WTC11 (cell line): ENCODE measurements at regions not wholly inside any gene's neighbourhood (a gene's known extent, or its start where the extent isn't known, plus 50 kb on each side); places are given as distances from the start of the nearest gene placed in this dataset.

Experiments used
- ATAC-seq: fragments of 200-7000 bp; cut with Tn5 transposase; 2 replicates; pipeline ENCODE4 v1.10.0; 2021; ENCODE audit warnings: mild to moderate bottlenecking, moderate library complexity
- CTCF ChIA-PET: fragments of 300-600 bp; sonication (Branson Sonifier 250); formaldehyde crosslinking; loops from one replicate; lab custom pipeline; 2021; ENCODE audit warnings: antibody characterized with exemption; lab: Charles Lee
- POLR2A ChIA-PET: fragments of 350-600 bp; sonication (Branson Sonifier 250); formaldehyde crosslinking; loops from one replicate; lab custom pipeline; 2021; ENCODE audit warnings: antibody characterized with exemption; lab: Charles Lee
- DNase-seq: peaks from one replicate; pipeline ENCODE4 v3.0.0; 2021; ENCODE audit warnings: low spot score
- H3K27ac Mint-ChIP-seq: 2 replicates; pipeline ENCODE4 v1.8.0; 2021; ENCODE audit warnings: mixed read lengths
- H3K27me3 Mint-ChIP-seq: 2 replicates; pipeline ENCODE4 v1.8.0; 2021; ENCODE audit warnings: low read depth, mild to moderate bottlenecking, moderate library complexity, mixed read lengths
- H3K36me3 Mint-ChIP-seq: 2 replicates; pipeline ENCODE4 v1.8.0; 2021; ENCODE audit warnings: mixed read lengths
- H3K4me1 Mint-ChIP-seq: 2 replicates; pipeline ENCODE4 v1.8.0; 2022; ENCODE audit warnings: mixed read lengths
- H3K4me3 Mint-ChIP-seq: 2 replicates; pipeline ENCODE4 v1.8.0; 2021; ENCODE audit warnings: mild to moderate bottlenecking, moderate library complexity, mixed read lengths
- H3K9me3 Mint-ChIP-seq: 2 replicates; pipeline ENCODE4 v1.8.0; 2021; ENCODE audit warnings: mixed read lengths
- ATF1 ChIP-seq: sonication (generic); formaldehyde crosslinking; IDR thresholded peaks from 2 replicates; pipeline ENCODE4 v1.8.1; 2023; ENCODE audit warnings: mild to moderate bottlenecking, moderate library complexity, missing genetic modification reagents
- CDX4 ChIP-seq: fragments of 250-450 bp; sonication (Bioruptor Pico); IDR thresholded peaks from 2 replicates; pipeline ENCODE4 v1.9.0; 2021; ENCODE audit warnings: moderate library complexity, mild to moderate bottlenecking, inconsistent platforms, borderline replicate concordance
- E2F1 ChIP-seq: sonication (generic); formaldehyde crosslinking; IDR thresholded peaks from 2 replicates; pipeline ENCODE4 v1.8.0; 2022; ENCODE audit warnings: mild to moderate bottlenecking, missing genetic modification reagents
- FOXJ3 ChIP-seq: sonication (generic); formaldehyde crosslinking; IDR thresholded peaks from 2 replicates; pipeline ENCODE4 v1.9.0; 2021; ENCODE audit warnings: missing genetic modification reagents, mild to moderate bottlenecking, borderline replicate concordance
- NFE2L1 ChIP-seq: sonication (generic); formaldehyde crosslinking; IDR thresholded peaks from 2 replicates; pipeline ENCODE4 v1.8.1; 2023; ENCODE audit warnings: missing genetic modification reagents
- NR1H2 ChIP-seq: sonication (generic); formaldehyde crosslinking; IDR thresholded peaks from 2 replicates; pipeline ENCODE4 v1.9.0; 2021; ENCODE audit warnings: mild to moderate bottlenecking, moderate library complexity, missing genetic modification reagents
- NR3C1 ChIP-seq: sonication (generic); formaldehyde crosslinking; conservative IDR thresholded peaks from 2 replicates; pipeline ENCODE4 v1.8.1; 2023; ENCODE audit warnings: low read depth, mild to moderate bottlenecking, missing genetic modification reagents
- OVOL2 ChIP-seq: fragments of 250-450 bp; sonication (Bioruptor Pico); IDR thresholded peaks from 2 replicates; pipeline ENCODE4 v1.9.0; 2021; ENCODE audit warnings: mild to moderate bottlenecking, borderline replicate concordance
- ZBTB43 ChIP-seq: sonication (generic); formaldehyde crosslinking; IDR thresholded peaks from 2 replicates; pipeline ENCODE4 v1.8.1; 2023; ENCODE audit warnings: mild to moderate bottlenecking, missing genetic modification reagents
- ZNF138 ChIP-seq: sonication (generic); formaldehyde crosslinking; conservative IDR thresholded peaks from 2 replicates; pipeline ENCODE4 v1.8.1; 2022; ENCODE audit warnings: mild to moderate bottlenecking, moderate library complexity, missing genetic modification reagents
- ZNF219 ChIP-seq: sonication (generic); formaldehyde crosslinking; IDR thresholded peaks from 2 replicates; pipeline ENCODE4 v1.8.0; 2023; ENCODE audit warnings: missing genetic modification reagents, mild to moderate bottlenecking, borderline replicate concordance
- ZNF232 ChIP-seq: sonication (generic); formaldehyde crosslinking; IDR thresholded peaks from 2 replicates; pipeline ENCODE4 v1.8.0; 2022; ENCODE audit warnings: mild to moderate bottlenecking, missing genetic modification reagents
- ZNF281 ChIP-seq: sonication (generic); formaldehyde crosslinking; IDR thresholded peaks from 2 replicates; pipeline ENCODE4 v1.8.0; 2023; ENCODE audit warnings: mild to moderate bottlenecking, missing genetic modification reagents
- ZNF396 ChIP-seq: fragments of 250-450 bp; sonication (Bioruptor Pico); IDR thresholded peaks from 2 replicates; pipeline ENCODE4 v1.8.0; 2021; ENCODE audit warnings: mild to moderate bottlenecking, moderate library complexity, borderline replicate concordance
- TF ChIP-seq, protein P1 (sequence below): sonication (generic); formaldehyde crosslinking; IDR thresholded peaks from 2 replicates; pipeline ENCODE4 v1.8.1; 2022; ENCODE audit warnings: mild to moderate bottlenecking, missing genetic modification reagents, moderate library complexity, borderline replicate concordance
- TF ChIP-seq, protein P2 (sequence below): sonication (generic); formaldehyde crosslinking; IDR thresholded peaks from 2 replicates; pipeline ENCODE4 v1.8.0; 2022; ENCODE audit warnings: missing genetic modification reagents
- TF ChIP-seq, protein P3 (sequence below): sonication (generic); formaldehyde crosslinking; IDR thresholded peaks from 2 replicates; pipeline ENCODE4 v1.8.0; 2023; ENCODE audit warnings: missing genetic modification reagents, mild to moderate bottlenecking, borderline replicate concordance
- TF ChIP-seq, protein P4 (sequence below): sonication (generic); formaldehyde crosslinking; conservative IDR thresholded peaks from 2 replicates; pipeline ENCODE4 v1.8.1; 2023; ENCODE audit warnings: mild to moderate bottlenecking, low read depth, missing genetic modification reagents, moderate library complexity

- Mint-ChIP-seq H3K27me3 (no peaks in the 10 kb centered on the region), H3K4me3 (no peak overlapping the region), H3K4me1 (no peaks in the 10 kb centered on the region), H3K9me3 (no peaks in the 10 kb centered on the region)
- ATAC-seq (no peak), DNase-seq (no peak)
- POLR2A ChIA-PET: interaction anchor here (0.6 kb wide), 1 partner anchor 199 kb away, joined by 4 read pairs; no protein-coding TSS in a partner anchor
- no peak for TF ChIP-seq E2F1
- TF ChIP-seq ZNF396 (CRISPR knock-in tag): no peak
- TF ChIP-seq NR3C1: no peak
- TF ChIP-seq ZNF138 (CRISPR knock-in tag): no peak
- TF ChIP-seq ZNF232 (CRISPR knock-in tag): no peak
- no peak for TF ChIP-seq ZBTB43 (CRISPR knock-in tag)
- TF ChIP-seq, protein P1, sequence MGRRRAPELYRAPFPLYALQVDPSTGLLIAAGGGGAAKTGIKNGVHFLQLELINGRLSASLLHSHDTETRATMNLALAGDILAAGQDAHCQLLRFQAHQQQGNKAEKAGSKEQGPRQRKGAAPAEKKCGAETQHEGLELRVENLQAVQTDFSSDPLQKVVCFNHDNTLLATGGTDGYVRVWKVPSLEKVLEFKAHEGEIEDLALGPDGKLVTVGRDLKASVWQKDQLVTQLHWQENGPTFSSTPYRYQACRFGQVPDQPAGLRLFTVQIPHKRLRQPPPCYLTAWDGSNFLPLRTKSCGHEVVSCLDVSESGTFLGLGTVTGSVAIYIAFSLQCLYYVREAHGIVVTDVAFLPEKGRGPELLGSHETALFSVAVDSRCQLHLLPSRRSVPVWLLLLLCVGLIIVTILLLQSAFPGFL (CRISPR knock-in tag): no peak
- TF ChIP-seq OVOL2 (CRISPR knock-in tag): no peak
- no peak for TF ChIP-seq ATF1
- no peak for TF ChIP-seq ZNF219 (CRISPR knock-in tag)
- TF ChIP-seq, protein P2, sequence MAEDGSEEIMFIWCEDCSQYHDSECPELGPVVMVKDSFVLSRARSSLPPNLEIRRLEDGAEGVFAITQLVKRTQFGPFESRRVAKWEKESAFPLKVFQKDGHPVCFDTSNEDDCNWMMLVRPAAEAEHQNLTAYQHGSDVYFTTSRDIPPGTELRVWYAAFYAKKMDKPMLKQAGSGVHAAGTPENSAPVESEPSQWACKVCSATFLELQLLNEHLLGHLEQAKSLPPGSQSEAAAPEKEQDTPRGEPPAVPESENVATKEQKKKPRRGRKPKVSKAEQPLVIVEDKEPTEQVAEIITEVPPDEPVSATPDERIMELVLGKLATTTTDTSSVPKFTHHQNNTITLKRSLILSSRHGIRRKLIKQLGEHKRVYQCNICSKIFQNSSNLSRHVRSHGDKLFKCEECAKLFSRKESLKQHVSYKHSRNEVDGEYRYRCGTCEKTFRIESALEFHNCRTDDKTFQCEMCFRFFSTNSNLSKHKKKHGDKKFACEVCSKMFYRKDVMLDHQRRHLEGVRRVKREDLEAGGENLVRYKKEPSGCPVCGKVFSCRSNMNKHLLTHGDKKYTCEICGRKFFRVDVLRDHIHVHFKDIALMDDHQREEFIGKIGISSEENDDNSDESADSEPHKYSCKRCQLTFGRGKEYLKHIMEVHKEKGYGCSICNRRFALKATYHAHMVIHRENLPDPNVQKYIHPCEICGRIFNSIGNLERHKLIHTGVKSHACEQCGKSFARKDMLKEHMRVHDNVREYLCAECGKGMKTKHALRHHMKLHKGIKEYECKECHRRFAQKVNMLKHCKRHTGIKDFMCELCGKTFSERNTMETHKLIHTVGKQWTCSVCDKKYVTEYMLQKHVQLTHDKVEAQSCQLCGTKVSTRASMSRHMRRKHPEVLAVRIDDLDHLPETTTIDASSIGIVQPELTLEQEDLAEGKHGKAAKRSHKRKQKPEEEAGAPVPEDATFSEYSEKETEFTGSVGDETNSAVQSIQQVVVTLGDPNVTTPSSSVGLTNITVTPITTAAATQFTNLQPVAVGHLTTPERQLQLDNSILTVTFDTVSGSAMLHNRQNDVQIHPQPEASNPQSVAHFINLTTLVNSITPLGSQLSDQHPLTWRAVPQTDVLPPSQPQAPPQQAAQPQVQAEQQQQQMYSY: no peak
- TF ChIP-seq NFE2L1 (CRISPR knock-in tag): no peak
- TF ChIP-seq, protein P3, sequence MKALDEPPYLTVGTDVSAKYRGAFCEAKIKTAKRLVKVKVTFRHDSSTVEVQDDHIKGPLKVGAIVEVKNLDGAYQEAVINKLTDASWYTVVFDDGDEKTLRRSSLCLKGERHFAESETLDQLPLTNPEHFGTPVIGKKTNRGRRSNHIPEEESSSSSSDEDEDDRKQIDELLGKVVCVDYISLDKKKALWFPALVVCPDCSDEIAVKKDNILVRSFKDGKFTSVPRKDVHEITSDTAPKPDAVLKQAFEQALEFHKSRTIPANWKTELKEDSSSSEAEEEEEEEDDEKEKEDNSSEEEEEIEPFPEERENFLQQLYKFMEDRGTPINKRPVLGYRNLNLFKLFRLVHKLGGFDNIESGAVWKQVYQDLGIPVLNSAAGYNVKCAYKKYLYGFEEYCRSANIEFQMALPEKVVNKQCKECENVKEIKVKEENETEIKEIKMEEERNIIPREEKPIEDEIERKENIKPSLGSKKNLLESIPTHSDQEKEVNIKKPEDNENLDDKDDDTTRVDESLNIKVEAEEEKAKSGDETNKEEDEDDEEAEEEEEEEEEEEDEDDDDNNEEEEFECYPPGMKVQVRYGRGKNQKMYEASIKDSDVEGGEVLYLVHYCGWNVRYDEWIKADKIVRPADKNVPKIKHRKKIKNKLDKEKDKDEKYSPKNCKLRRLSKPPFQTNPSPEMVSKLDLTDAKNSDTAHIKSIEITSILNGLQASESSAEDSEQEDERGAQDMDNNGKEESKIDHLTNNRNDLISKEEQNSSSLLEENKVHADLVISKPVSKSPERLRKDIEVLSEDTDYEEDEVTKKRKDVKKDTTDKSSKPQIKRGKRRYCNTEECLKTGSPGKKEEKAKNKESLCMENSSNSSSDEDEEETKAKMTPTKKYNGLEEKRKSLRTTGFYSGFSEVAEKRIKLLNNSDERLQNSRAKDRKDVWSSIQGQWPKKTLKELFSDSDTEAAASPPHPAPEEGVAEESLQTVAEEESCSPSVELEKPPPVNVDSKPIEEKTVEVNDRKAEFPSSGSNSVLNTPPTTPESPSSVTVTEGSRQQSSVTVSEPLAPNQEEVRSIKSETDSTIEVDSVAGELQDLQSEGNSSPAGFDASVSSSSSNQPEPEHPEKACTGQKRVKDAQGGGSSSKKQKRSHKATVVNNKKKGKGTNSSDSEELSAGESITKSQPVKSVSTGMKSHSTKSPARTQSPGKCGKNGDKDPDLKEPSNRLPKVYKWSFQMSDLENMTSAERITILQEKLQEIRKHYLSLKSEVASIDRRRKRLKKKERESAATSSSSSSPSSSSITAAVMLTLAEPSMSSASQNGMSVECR (CRISPR knock-in tag): no peak
- no peak for TF ChIP-seq NR1H2 (CRISPR knock-in tag)
- TF ChIP-seq FOXJ3 (CRISPR knock-in tag): no peak
- TF ChIP-seq, protein P4, sequence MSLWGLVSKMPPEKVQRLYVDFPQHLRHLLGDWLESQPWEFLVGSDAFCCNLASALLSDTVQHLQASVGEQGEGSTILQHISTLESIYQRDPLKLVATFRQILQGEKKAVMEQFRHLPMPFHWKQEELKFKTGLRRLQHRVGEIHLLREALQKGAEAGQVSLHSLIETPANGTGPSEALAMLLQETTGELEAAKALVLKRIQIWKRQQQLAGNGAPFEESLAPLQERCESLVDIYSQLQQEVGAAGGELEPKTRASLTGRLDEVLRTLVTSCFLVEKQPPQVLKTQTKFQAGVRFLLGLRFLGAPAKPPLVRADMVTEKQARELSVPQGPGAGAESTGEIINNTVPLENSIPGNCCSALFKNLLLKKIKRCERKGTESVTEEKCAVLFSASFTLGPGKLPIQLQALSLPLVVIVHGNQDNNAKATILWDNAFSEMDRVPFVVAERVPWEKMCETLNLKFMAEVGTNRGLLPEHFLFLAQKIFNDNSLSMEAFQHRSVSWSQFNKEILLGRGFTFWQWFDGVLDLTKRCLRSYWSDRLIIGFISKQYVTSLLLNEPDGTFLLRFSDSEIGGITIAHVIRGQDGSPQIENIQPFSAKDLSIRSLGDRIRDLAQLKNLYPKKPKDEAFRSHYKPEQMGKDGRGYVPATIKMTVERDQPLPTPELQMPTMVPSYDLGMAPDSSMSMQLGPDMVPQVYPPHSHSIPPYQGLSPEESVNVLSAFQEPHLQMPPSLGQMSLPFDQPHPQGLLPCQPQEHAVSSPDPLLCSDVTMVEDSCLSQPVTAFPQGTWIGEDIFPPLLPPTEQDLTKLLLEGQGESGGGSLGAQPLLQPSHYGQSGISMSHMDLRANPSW: no peak
- TF ChIP-seq CDX4: no peak
- TF ChIP-seq ZNF281: no peak
- TF ChIP-seq, all 79 proteins: peak for 0
- no peak overlapping the region for H3K27ac Mint-ChIP-seq
- H3K36me3 Mint-ChIP-seq: no peaks in the 10 kb centered on the region
- CTCF ChIA-PET: interaction anchor here (0.7 kb wide), 1 partner anchor 562 kb away, joined by 3 read pairs; no protein-coding TSS in a partner anchor
Measured at GRCh38 chr2:10987439-10987838, 75.7 kb downstream of the KCNF1 start.
